ENCODE measurements at regions not wholly inside any gene's neighbourhood (a gene's known extent, or its start where the extent isn't known, plus 50 kb on each side); places are given as distances from the start of the nearest gene placed in this dataset.
"Not testable (repeated sequence)": the region's sequence is repeated elsewhere in the genome, so short reads cannot be mapped to it uniquely, and the experiment has no call there.

- no peak for DNase-seq
Observed at GRCh38 chr9:16282718-16283117, 587.8 kb downstream of the BNC2 start.

- no peak for DNase-seq
Observed at GRCh38 chr9:16286160-16286559, 584.3 kb downstream of the BNC2 start.

GRCh38 chr9:16289639-16290038 lies 580.8 kb downstream of the BNC2 start:
- DNase-seq, result no peak

- DNase-seq, result no peak
Observed at GRCh38 chr9:16290169-16290568, 580.3 kb downstream of the BNC2 start.

- DNase-seq, result no peak
Observed at GRCh38 chr9:16291921-16292320, 578.5 kb downstream of the BNC2 start.

GRCh38 chr9:16293610-16294009 lies 576.9 kb downstream of the BNC2 start:
- DNase-seq, result no peak

GRCh38 chr9:16294133-16294770 lies 576.2 kb downstream of the BNC2 start:
- DNase-seq, result no peak

- DNase-seq, result not testable (repeated sequence)
Observed at GRCh38 chr9:16294940-16295339, 575.5 kb downstream of the BNC2 start.

- not testable (repeated sequence) for DNase-seq
Observed at GRCh38 chr9:16299368-16299767, 571.1 kb downstream of the BNC2 start.

GRCh38 chr9:16303506-16303905 lies 567.0 kb downstream of the BNC2 start:
- no peak for DNase-seq

GRCh38 chr9:16304301-16304700 lies 566.2 kb downstream of the BNC2 start:
- DNase-seq, result no peak

GRCh38 chr9:16306586-16306985 lies 563.9 kb downstream of the BNC2 start:
- no peak for DNase-seq

- no peak for DNase-seq
Observed at GRCh38 chr9:16307626-16308195, 562.8 kb downstream of the BNC2 start.

- DNase-seq, result no peak
Observed at GRCh38 chr9:16308645-16309044, 561.8 kb downstream of the BNC2 start.

GRCh38 chr9:16309082-16309468 lies 561.4 kb downstream of the BNC2 start:
- no peak for DNase-seq

GRCh38 chr9:16309469-16310271 lies 560.8 kb downstream of the BNC2 start:
- DNase-seq, result no peak

- no peak for DNase-seq
Observed at GRCh38 chr9:16310278-16311110, 560.0 kb downstream of the BNC2 start.

- DNase-seq, result no peak
Observed at GRCh38 chr9:16312116-16312515, 558.4 kb downstream of the BNC2 start.

- DNase-seq, result no peak
Observed at GRCh38 chr9:16312962-16313546, 557.4 kb downstream of the BNC2 start.

- DNase-seq, result no peak
Observed at GRCh38 chr9:16314476-16314875, 556.0 kb downstream of the BNC2 start.

GRCh38 chr9:16315720-16316119 lies 554.8 kb downstream of the BNC2 start:
- DNase-seq, result no peak

GRCh38 chr9:16316456-16316855 lies 554.0 kb downstream of the BNC2 start:
- DNase-seq, result no peak

All from DMS79 treated with DMSO at 0.1 percent for 48 hours (cell line).